ENCODE measurements at regions not wholly inside any gene's neighbourhood (a gene's known extent, or its start where the extent isn't known, plus 50 kb on each side); places are given as distances from the start of the nearest gene placed in this dataset.

DNA sequence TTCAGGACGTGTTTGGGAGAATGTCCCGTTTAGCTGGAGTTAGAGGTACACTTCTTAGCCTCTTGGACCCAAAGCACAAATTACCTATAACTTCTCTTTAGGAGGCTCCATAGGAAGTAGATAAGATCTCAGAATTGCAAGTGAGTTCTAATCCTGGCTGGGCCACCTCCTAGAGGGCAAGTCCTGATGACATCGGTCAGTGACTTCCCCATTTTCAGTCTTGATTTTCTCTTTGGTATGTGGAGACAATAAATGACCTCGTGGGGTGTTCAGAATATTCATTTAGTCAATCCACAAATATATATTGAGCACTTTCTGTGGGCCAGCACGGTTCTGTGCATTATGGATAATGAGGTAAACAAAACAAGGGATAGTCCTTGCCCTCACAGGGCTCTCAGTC, 208.6 kb downstream of the CWF19L2 start:
- Histone ChIP-seq H3K27me3 (ENCODE audit: control insufficient read depth, insufficient read depth, low read length, poor library complexity, severe bottlenecking) (no peaks in the 10 kb centered on the region), H3K4me1 (ENCODE audit: control insufficient read depth, insufficient read depth, low read length) (peaks cover 7% of the 10 kb centered on the region), H3K4me3 (ENCODE audit: low read length) (no peak overlapping the region), H3K36me3 (ENCODE audit: control insufficient read depth, insufficient read depth, low read length) (no peaks in the 10 kb centered on the region), H3K27ac (ENCODE audit: low read depth, low read length) (no peak overlapping the region), H3K9ac (ENCODE audit: extremely low read depth, low read length, poor library complexity, severe bottlenecking) (no peak overlapping the region), H3K9me3 (ENCODE audit: control insufficient read depth, low read length) (peaks cover 4% of the 10 kb centered on the region)
- TF ChIP-seq, protein P1, sequence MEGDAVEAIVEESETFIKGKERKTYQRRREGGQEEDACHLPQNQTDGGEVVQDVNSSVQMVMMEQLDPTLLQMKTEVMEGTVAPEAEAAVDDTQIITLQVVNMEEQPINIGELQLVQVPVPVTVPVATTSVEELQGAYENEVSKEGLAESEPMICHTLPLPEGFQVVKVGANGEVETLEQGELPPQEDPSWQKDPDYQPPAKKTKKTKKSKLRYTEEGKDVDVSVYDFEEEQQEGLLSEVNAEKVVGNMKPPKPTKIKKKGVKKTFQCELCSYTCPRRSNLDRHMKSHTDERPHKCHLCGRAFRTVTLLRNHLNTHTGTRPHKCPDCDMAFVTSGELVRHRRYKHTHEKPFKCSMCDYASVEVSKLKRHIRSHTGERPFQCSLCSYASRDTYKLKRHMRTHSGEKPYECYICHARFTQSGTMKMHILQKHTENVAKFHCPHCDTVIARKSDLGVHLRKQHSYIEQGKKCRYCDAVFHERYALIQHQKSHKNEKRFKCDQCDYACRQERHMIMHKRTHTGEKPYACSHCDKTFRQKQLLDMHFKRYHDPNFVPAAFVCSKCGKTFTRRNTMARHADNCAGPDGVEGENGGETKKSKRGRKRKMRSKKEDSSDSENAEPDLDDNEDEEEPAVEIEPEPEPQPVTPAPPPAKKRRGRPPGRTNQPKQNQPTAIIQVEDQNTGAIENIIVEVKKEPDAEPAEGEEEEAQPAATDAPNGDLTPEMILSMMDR (conservative IDR thresholded peaks at IDR 0.05), result no peak
- Mint-ChIP-seq H3K9me3 (peaks cover 6% of the 10 kb centered on the region), H3K27me3 (ENCODE audit: insufficient read depth) (no peaks in the 10 kb centered on the region), H3K4me1 (peaks cover 11% of the 10 kb centered on the region), H3K4me3 (no peak overlapping the region), H3K36me3 (ENCODE audit: low read depth) (no peaks in the 10 kb centered on the region), H3K27ac (no peak overlapping the region)
- DNase-seq, result no peak
- 86 to 93% methylated on average over 1 to 4 of the region's 5 CpGs for WGBS, 2 experiments (ENCODE audit: insufficient coverage in 1 of 2, insufficient read length in 1 of 2)

DNA sequence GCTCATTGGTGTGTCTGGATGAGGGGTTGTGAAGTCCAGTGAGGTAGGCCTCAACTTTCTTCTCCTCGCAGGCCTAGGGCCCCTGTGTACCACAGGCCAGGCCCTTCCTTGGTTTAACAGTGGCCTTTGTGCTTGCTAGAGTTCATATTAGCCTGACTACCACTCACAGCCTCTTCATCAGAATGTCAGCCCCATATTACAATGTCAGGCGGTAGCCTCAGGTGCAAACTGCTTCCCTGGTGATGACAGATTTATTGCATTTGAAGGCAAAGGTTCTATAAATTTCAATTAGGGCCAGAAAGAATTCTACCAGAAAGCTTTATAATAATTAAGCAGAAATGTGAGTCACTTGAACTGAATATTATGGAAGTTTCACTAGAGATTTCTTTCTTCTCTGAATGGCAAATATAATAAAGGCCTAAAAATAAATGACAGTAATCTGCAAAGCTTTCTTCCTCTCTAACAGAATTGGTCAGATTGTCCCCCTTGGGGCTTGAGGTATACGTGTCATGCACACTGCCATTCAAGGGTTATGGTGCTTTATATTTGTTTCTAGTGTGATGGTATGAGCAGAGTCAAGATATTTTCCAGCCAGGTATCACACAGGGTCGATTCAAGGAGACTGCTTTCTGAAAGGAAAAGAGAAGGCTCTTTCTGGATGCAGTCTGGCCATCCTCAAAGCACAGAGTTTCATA, 210.3 kb downstream of the CWF19L2 start:
- 89% methylated on average over 4 of the region's 4 CpGs; no CpG with 5 or more reads in 1 of the 2 experiments for WGBS, 2 experiments (ENCODE audit: insufficient coverage in 1 of 2, insufficient read length in 1 of 2)
- TF ChIP-seq, protein P1 (conservative IDR thresholded peaks at IDR 0.05), result no peak
- Mint-ChIP-seq H3K9me3 (no peaks in the 10 kb centered on the region), H3K36me3 (ENCODE audit: low read depth) (no peaks in the 10 kb centered on the region), H3K27me3 (ENCODE audit: insufficient read depth) (no peaks in the 10 kb centered on the region), H3K27ac (no peak overlapping the region), H3K4me1 (peaks cover 8% of the 10 kb centered on the region), H3K4me3 (no peak overlapping the region)
- DNase-seq, result no peak
- no peak overlapping the region for H3K9ac ChIP-seq (ENCODE audit: extremely low read depth, low read length, poor library complexity, severe bottlenecking)
- peaks cover 7% of the 10 kb centered on the region for H3K4me1 ChIP-seq (ENCODE audit: control insufficient read depth, insufficient read depth, low read length)
- H3K27me3 ChIP-seq (ENCODE audit: control insufficient read depth, insufficient read depth, low read length, poor library complexity, severe bottlenecking), result no peaks in the 10 kb centered on the region
- H3K36me3 ChIP-seq (ENCODE audit: control insufficient read depth, insufficient read depth, low read length), result no peaks in the 10 kb centered on the region
- H3K27ac ChIP-seq (ENCODE audit: low read depth, low read length), result no peak overlapping the region
- H3K4me3 ChIP-seq (ENCODE audit: low read length), result no peak overlapping the region
- H3K9me3 ChIP-seq (ENCODE audit: control insufficient read depth, low read length), result no peaks in the 10 kb centered on the region

DNA sequence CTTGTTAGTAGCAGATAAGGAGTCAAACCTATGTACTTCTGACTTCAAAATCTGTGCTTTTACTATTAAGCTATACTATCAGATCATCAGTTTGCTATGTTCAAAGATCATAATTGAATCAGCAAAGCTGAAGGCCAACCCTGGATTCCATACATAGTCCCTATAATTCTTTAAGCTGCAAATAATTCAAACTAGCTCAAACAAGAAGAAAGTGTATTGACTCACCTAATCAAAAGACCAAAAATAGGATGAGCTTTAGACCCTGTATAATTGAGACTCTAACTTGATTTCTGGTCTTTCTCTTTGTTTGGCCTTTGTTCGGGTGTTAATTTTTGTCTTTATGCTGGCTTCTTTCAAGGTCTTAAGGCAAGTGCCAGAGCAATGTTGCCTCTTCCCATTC, 213.7 kb downstream of the CWF19L2 start:
- no peak overlapping the region for H3K4me3 ChIP-seq (ENCODE audit: low read length)
- no peak overlapping the region for H3K27ac ChIP-seq (ENCODE audit: low read depth, low read length)
- H3K4me3 Mint-ChIP-seq, result no peak overlapping the region
- no peaks in the 10 kb centered on the region for H3K27me3 Mint-ChIP-seq (ENCODE audit: insufficient read depth)
- H3K9me3 ChIP-seq (ENCODE audit: control insufficient read depth, low read length), result no peaks in the 10 kb centered on the region
- WGBS, 2 experiments (ENCODE audit: insufficient coverage in 1 of 2, insufficient read length in 1 of 2), result 100% methylated on average over 1 of the region's 1 CpG; no CpG with 5 or more reads in 1 of the 2 experiments
- no peaks in the 10 kb centered on the region for H3K36me3 ChIP-seq (ENCODE audit: control insufficient read depth, insufficient read depth, low read length)
- H3K9me3 Mint-ChIP-seq, result no peaks in the 10 kb centered on the region
- TF ChIP-seq, protein P1 (conservative IDR thresholded peaks at IDR 0.05), result no peak
- DNase-seq, result no peak
- peaks cover 7% of the 10 kb centered on the region for H3K4me1 ChIP-seq (ENCODE audit: control insufficient read depth, insufficient read depth, low read length)
- no peak overlapping the region for H3K9ac ChIP-seq (ENCODE audit: extremely low read depth, low read length, poor library complexity, severe bottlenecking)
- H3K4me1 Mint-ChIP-seq, result peaks cover 8% of the 10 kb centered on the region
- H3K27ac Mint-ChIP-seq, result no peak overlapping the region
- H3K27me3 ChIP-seq (ENCODE audit: control insufficient read depth, insufficient read depth, low read length, poor library complexity, severe bottlenecking), result no peaks in the 10 kb centered on the region
- H3K36me3 Mint-ChIP-seq (ENCODE audit: low read depth), result no peaks in the 10 kb centered on the region

Measured in endodermal cell (in vitro differentiated cells).